ENCODE measurements at regions not wholly inside any gene's neighbourhood (a gene's known extent, or its start where the extent isn't known, plus 50 kb on each side); places are given as distances from the start of the nearest gene placed in this dataset.
A peak's percentile ranks its signal among the peaks of the same experiment; 100 is the strongest.

GRCh38 chr1:227388214-227389168 is 70.2 kb upstream of the CDC42BPA start:
- no peak for DNase-seq (ENCODE audit: low read depth)
- H3K4me3 ChIP-seq (ENCODE audit: low read length) = no peak overlapping the region
- TF ChIP-seq CTCF (conservative IDR thresholded peaks at IDR 0.05; ENCODE audit: low read depth, low read length) = no peak

GRCh38 chr1:227379555-227379892 is 61.2 kb upstream of the CDC42BPA start:
- no peak for DNase-seq (ENCODE audit: low read depth)
- TF ChIP-seq CTCF (conservative IDR thresholded peaks at IDR 0.05; ENCODE audit: low read depth, low read length) = no peak
- H3K4me3 ChIP-seq (ENCODE audit: low read length) = no peak overlapping the region

DNA sequence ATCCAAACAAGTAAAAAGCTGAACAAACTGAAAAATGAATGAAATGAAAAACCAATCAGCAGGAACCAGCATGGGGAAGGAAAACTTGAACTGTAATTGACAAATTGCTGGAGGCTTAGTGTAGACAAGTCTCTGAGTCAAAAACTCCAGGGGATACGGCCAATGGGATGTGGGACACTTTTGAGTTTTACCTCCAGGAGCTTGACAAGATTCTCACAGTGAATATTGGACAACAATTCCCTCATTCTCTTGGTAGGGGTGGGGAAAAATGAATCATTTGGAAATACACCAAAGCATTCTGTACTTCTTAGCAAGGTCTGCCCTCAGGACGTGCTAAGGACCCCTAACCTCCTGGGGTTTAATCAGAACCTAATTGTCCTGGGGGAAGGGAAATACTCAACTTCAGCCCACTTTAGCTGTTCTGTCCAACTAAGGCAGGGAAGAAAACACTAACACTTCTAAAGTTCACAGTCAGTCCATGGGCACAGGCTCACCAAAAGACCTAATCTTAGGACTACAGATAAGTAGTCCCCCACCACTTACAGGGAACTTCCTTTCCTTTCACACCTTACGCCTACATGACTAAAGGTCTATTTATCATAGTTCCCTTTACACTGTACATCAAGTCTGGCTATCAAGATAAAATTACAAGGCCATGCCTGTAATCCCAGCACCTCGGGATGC is 60.7 kb upstream of the CDC42BPA start:
- DNase-seq (ENCODE audit: low read depth) = peak; percentile 27
- no peak overlapping the region for H3K4me3 ChIP-seq (ENCODE audit: low read length)
- no peak for TF ChIP-seq CTCF (conservative IDR thresholded peaks at IDR 0.05; ENCODE audit: low read depth, low read length)

GRCh38 chr1:227378181-227378580 is 59.9 kb upstream of the CDC42BPA start:
- no peak for TF ChIP-seq CTCF (conservative IDR thresholded peaks at IDR 0.05; ENCODE audit: low read depth, low read length)
- no peak overlapping the region for H3K4me3 ChIP-seq (ENCODE audit: low read length)
- DNase-seq (ENCODE audit: low read depth) = no peak

DNA sequence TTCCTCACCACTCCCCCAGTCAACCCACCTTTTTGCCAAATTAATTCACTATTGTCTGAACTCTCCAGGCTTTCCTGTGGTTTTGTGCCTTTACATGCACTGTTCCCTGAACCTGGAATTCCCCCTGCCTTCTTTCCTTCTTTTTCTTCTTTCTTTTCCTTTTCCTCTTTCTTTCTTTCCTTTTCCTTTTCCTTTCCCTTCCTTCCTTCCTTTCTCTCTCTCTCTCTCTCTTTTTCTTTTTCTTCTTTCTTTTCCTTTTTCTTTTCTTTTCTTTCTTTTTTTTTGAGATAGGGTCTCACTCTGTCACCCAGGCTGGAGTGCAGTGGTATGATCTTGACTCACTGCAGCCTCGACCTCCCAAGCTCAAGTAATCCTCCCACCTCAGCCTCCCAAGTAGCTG is 56.6 kb upstream of the CDC42BPA start:
- no peak for DNase-seq (ENCODE audit: low read depth)
- no peak overlapping the region for H3K4me3 ChIP-seq (ENCODE audit: low read length)

DNA sequence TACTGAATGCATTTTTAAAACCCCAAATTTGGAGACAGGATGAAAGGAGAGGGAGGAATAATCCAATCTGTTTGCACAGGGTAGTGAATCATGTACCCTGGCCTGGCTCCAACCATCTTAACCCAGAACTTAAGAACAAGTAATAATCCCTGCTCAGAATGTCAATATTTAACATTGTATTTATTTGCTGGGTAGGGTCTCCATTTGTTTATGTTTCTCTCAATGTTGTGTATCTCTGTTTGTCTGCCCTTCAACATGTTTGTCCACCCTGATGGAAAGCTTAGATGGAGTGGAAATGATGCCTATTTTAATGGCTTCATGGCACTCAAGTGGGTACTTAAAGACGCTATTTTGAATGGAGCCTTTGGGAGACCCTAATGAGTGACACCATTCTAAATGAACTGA is 54.4 kb upstream of the CDC42BPA start:
- H3K4me3 ChIP-seq (ENCODE audit: low read length) = no peak overlapping the region
- peak; percentile 46 for DNase-seq (ENCODE audit: low read depth)
- TF ChIP-seq CTCF (conservative IDR thresholded peaks at IDR 0.05; ENCODE audit: low read depth, low read length) = no peak

More for the DNA sequence above, 56.6 kb upstream of the CDC42BPA start:
- TF ChIP-seq CTCF (conservative IDR thresholded peaks at IDR 0.05; ENCODE audit: low read depth, low read length) = no peak
